K562 (cell line): ENCODE measurements at regions not wholly inside any gene's neighbourhood (a gene's known extent, or its start where the extent isn't known, plus 50 kb on each side); places are given as distances from the start of the nearest gene placed in this dataset.
"Not testable (repeated sequence)": the region's sequence is repeated elsewhere in the genome, so short reads cannot be mapped to it uniquely, and the experiment has no call there.

Source experiments
- CTCF ChIP-seq, 3 experiments: IDR thresholded peaks in 2 of 3; conservative IDR thresholded peaks in 1 of 3; 2 replicates each; pipeline ENCODE4 v1.5.1; 2011 to 2012; ENCODE audit warnings: low read length in 3 of 3, mild to moderate bottlenecking in 3 of 3, control low read depth in 2 of 3, improper control_type of control experiment in 1 of 3, inconsistent platforms in 1 of 3, low read depth in 1 of 3, mixed read lengths in 1 of 3, moderate library complexity in 1 of 3; ENCODE audit not compliant: insufficient read depth in 2 of 3
- TAF1 ChIP-seq: IDR thresholded peaks from 2 replicates; pipeline ENCODE4 v1.6.1; 2011; ENCODE audit warnings: mild to moderate bottlenecking, low read length, moderate library complexity; ENCODE audit not compliant: insufficient read depth, control insufficient read depth, severe bottlenecking; ENCODE audit errors: extremely low read depth
- THRAP3 ChIP-seq: fragments of 450-650 bp; IDR thresholded peaks from 2 replicates; pipeline ENCODE4 v1.6.1; 2016; ENCODE audit warnings: mild to moderate bottlenecking, inconsistent platforms, borderline replicate concordance

GRCh38 chr2:87436007-87436406 is 311.9 kb upstream of the PLGLB2 start:
- not testable (repeated sequence) for TF ChIP-seq THRAP3; CTCF (IDR thresholded peaks at IDR 0.05 in 2 of 3, conservative IDR thresholded peaks at IDR 0.05 in 1 of 3; ENCODE audit: insufficient read depth in 2 of 3, low read depth in 1 of 3, low read length in 3 of 3); TAF1
